H1 (cell line): ENCODE measurements at regions not wholly inside any gene's neighbourhood (a gene's known extent, or its start where the extent isn't known, plus 50 kb on each side); places are given as distances from the start of the nearest gene placed in this dataset.

ENCODE experiments used
- CTCF ChIA-PET: fragments of 300-600 bp; sonication (Branson Sonifier 250); formaldehyde crosslinking; loops from one replicate; lab custom pipeline; 2021; ENCODE audit not compliant: partially characterized antibody; lab: Charles Lee
- POLR2A ChIA-PET: fragments of 300-600 bp; sonication (Branson Sonifier 250); formaldehyde crosslinking; loops from one replicate; lab custom pipeline; 2021; ENCODE audit warnings: inconsistent platforms; ENCODE audit not compliant: partially characterized antibody; lab: Charles Lee
- DNase-seq, 2 experiments: peaks; one replicate each; pipeline versions ENCODE4 v3.0.0 to v3.0.0-alpha.2; 2010 to 2022; ENCODE audit warnings: low spot score in 2 of 2, low read depth in 1 of 2, mixed read lengths in 1 of 2
- FAIRE-seq: peaks from 2 replicates; lab custom pipeline; 2011; peaks lifted over from hg19 to GRCh38; lab: Jason Lieb, UNC
- H2AFZ ChIP-seq: 2 replicates; pipeline ENCODE4 v1.8.1; 2012; ENCODE audit warnings: low read length, inconsistent platforms
- H2AK5ac ChIP-seq: 2 replicates; pipeline ENCODE4 v1.6.1; 2013; ENCODE audit warnings: low read depth, low read length
- H2BK120ac ChIP-seq: replicated peaks from 2 replicates; pipeline ENCODE3; 2013; ENCODE audit warnings: low read depth, low read length, inconsistent platforms
- H2BK12ac ChIP-seq: 2 replicates; pipeline ENCODE4 v1.6.1; 2013; ENCODE audit warnings: low read depth, low read length
- H2BK15ac ChIP-seq: 2 replicates; pipeline ENCODE4 v1.6.1; 2013; ENCODE audit warnings: low read length
- H2BK20ac ChIP-seq: 2 replicates; pipeline ENCODE4 v1.6.1; 2013; ENCODE audit warnings: low read length
- H2BK5ac ChIP-seq: 2 replicates; pipeline ENCODE4 v1.6.1; 2013; ENCODE audit warnings: low read depth, low read length
- H3K14ac ChIP-seq: 2 replicates; pipeline ENCODE4 v1.6.1; 2013; ENCODE audit warnings: inconsistent platforms; ENCODE audit not compliant: insufficient read length
- H3K18ac ChIP-seq: 2 replicates; pipeline ENCODE4 v1.6.1; 2013; ENCODE audit warnings: low read length; ENCODE audit errors: extremely low read depth
- H3K23ac ChIP-seq: 2 replicates; pipeline ENCODE4 v1.6.1; 2013; ENCODE audit warnings: inconsistent platforms; ENCODE audit not compliant: insufficient read length
- H3K23me2 ChIP-seq: 2 replicates; pipeline ENCODE4 v1.6.1; 2013; ENCODE audit warnings: low read depth, low read length
- H3K27ac ChIP-seq: 2 replicates; pipeline ENCODE4 v1.6.1; 2011; ENCODE audit warnings: low read depth, low read length, inconsistent platforms
- H3K27me3 ChIP-seq, 4 experiments: replicated peaks in 1 of 4; 1 replicate in 1 of 4; 2 replicates in 3 of 4; pipeline versions ENCODE4 v1.6.1 to v1.8.1; 2011 to 2013; ENCODE audit warnings: low read length in 3 of 4, mild to moderate bottlenecking in 3 of 4, inconsistent platforms in 2 of 4, mixed read lengths in 2 of 4, moderate library complexity in 1 of 4; ENCODE audit not compliant: control insufficient read depth in 3 of 4, insufficient read depth in 3 of 4; ENCODE audit errors: extremely low read depth in 1 of 4
- H3K36me3 ChIP-seq, 4 experiments: 2 replicates each; pipeline versions ENCODE4 v1.6.1 to v1.8.1; 2011 to 2013; ENCODE audit warnings: mild to moderate bottlenecking in 4 of 4, low read length in 3 of 4, moderate library complexity in 2 of 4, control low read depth in 1 of 4, inconsistent platforms in 1 of 4; ENCODE audit not compliant: insufficient read depth in 4 of 4, control insufficient read depth in 2 of 4
- H3K4ac ChIP-seq: replicated peaks from 2 replicates; pipeline ENCODE3; 2013; ENCODE audit warnings: low read length, low read depth, mixed read lengths, inconsistent platforms; ENCODE audit not compliant: insufficient read length
- H3K4me1 ChIP-seq, 4 experiments: replicated peaks in 1 of 4; 1 replicate in 1 of 4; 2 replicates in 3 of 4; pipeline versions ENCODE4 v1.6.1 to v1.8.1; 2011 to 2013; ENCODE audit warnings: low read length in 3 of 4, inconsistent platforms in 2 of 4, mixed read lengths in 1 of 4; ENCODE audit not compliant: insufficient read depth in 4 of 4, control insufficient read depth in 3 of 4
- H3K4me2 ChIP-seq, 2 experiments: 2 replicates each; pipeline versions ENCODE4 v1.6.1 to v1.8.1; 2011 to 2013; ENCODE audit warnings: low read depth in 2 of 2, low read length in 2 of 2, control low read depth in 1 of 2, inconsistent platforms in 1 of 2, mild to moderate bottlenecking in 1 of 2; ENCODE audit not compliant: insufficient read depth in 1 of 2
- H3K4me3 ChIP-seq, 4 experiments: fragments of 200-600, 300-600 bp in 1 of 4; sonication (generic), shearing (Covaris generic), sonication (Bioruptor Twin) in 1 of 4; 2 replicates each; pipeline versions ENCODE4 v1.5.1 to v1.8.1; 2011 to 2016; ENCODE audit warnings: low read length in 4 of 4, low read depth in 3 of 4, control low read depth in 2 of 4, inconsistent platforms in 2 of 4, mild to moderate bottlenecking in 2 of 4, mixed read lengths in 1 of 4, moderate library complexity in 1 of 4; ENCODE audit not compliant: insufficient read depth in 2 of 4; ENCODE audit errors: extremely low read depth in 1 of 4
- H3K56ac ChIP-seq: replicated peaks from 2 replicates; pipeline ENCODE3; 2013; ENCODE audit warnings: low read depth, mild to moderate bottlenecking, mixed read lengths, low read length, inconsistent platforms; ENCODE audit not compliant: insufficient read length
- H3K79me1 ChIP-seq: 2 replicates; pipeline ENCODE4 v1.6.1; 2013; ENCODE audit warnings: low read depth, low read length, control low read depth
- H3K79me2 ChIP-seq, 2 experiments: 2 replicates each; pipeline versions ENCODE4 v1.6.1 to v1.8.1; 2012 to 2013; ENCODE audit warnings: low read length in 2 of 2, mild to moderate bottlenecking in 2 of 2, inconsistent platforms in 1 of 2; ENCODE audit not compliant: insufficient read depth in 2 of 2, control insufficient read depth in 1 of 2
- H3K9ac ChIP-seq, 4 experiments: replicated peaks in 1 of 4; 1 replicate in 1 of 4; 2 replicates in 3 of 4; pipeline versions ENCODE4 v1.6.1 to v1.8.1; 2011 to 2013; ENCODE audit warnings: low read depth in 3 of 4, low read length in 3 of 4, control low read depth in 2 of 4, mild to moderate bottlenecking in 2 of 4, moderate library complexity in 2 of 4, inconsistent platforms in 1 of 4; ENCODE audit errors: extremely low read depth in 1 of 4
- H3K9me3 ChIP-seq, 2 experiments: 2 replicates each; pipeline versions ENCODE4 v1.6.1 to v1.8.1; 2012 to 2013; ENCODE audit warnings: mild to moderate bottlenecking in 2 of 2, moderate library complexity in 2 of 2, control low read depth in 1 of 2, inconsistent platforms in 1 of 2, low read depth in 1 of 2, low read length in 1 of 2, mixed read lengths in 1 of 2; ENCODE audit not compliant: insufficient read depth in 2 of 2
- H4K20me1 ChIP-seq, 2 experiments: replicated peaks in 1 of 2; 2 replicates each; pipeline versions ENCODE3 to v1.8.1; 2011 to 2013; ENCODE audit warnings: inconsistent platforms in 2 of 2, low read length in 2 of 2, mild to moderate bottlenecking in 1 of 2; ENCODE audit not compliant: insufficient read depth in 2 of 2, control insufficient read depth in 1 of 2
- H4K5ac ChIP-seq: 2 replicates; pipeline ENCODE4 v1.6.1; 2013; ENCODE audit warnings: low read length, low read depth, mixed read lengths, inconsistent platforms; ENCODE audit not compliant: insufficient read length
- H4K8ac ChIP-seq: 2 replicates; pipeline ENCODE4 v1.8.0; 2013; ENCODE audit warnings: mild to moderate bottlenecking, moderate library complexity, low read length, inconsistent platforms; ENCODE audit not compliant: insufficient read depth; ENCODE audit errors: extremely low read depth
- H4K91ac ChIP-seq: replicated peaks from 2 replicates; pipeline ENCODE3; 2013; ENCODE audit warnings: low read length, mixed read lengths, inconsistent platforms; ENCODE audit not compliant: insufficient read length
- CHD1 ChIP-seq: IDR thresholded peaks from 2 replicates; pipeline ENCODE4 v1.6.1; 2012; ENCODE audit warnings: low read depth, low read length, improper control_type of control experiment
- CTBP2 ChIP-seq: IDR thresholded peaks from 2 replicates; pipeline ENCODE4 v1.7.0; 2011; ENCODE audit warnings: borderline replicate concordance, mild to moderate bottlenecking, moderate library complexity, mixed read lengths, low read length; ENCODE audit not compliant: insufficient read depth, insufficient read length
- EP300 ChIP-seq, 2 experiments: IDR thresholded peaks; 1 replicate in 1 of 2; 2 replicates in 1 of 2; pipeline ENCODE4 v1.6.1; 2011 to 2012; ENCODE audit warnings: low read depth in 2 of 2, low read length in 2 of 2, mild to moderate bottlenecking in 2 of 2, borderline replicate concordance in 1 of 2, inconsistent platforms in 1 of 2, moderate library complexity in 1 of 2
- HDAC6 ChIP-seq: IDR thresholded peaks from one replicate; pipeline ENCODE4 v1.7.1; 2012; ENCODE audit warnings: low read depth, mild to moderate bottlenecking, inconsistent platforms, low read length, moderate library complexity
- SIN3A ChIP-seq, 2 experiments: IDR thresholded peaks in 1 of 2; conservative IDR thresholded peaks in 1 of 2; 2 replicates each; pipeline ENCODE4 v1.6.1; 2011 to 2012; ENCODE audit warnings: low read length in 2 of 2, improper control_type of control experiment in 1 of 2, low read depth in 1 of 2, mild to moderate bottlenecking in 1 of 2
- SIRT6 ChIP-seq: IDR thresholded peaks from one replicate; pipeline ENCODE4 v1.7.1; 2012; ENCODE audit warnings: low read length, inconsistent platforms
- WGBS, 2 experiments: shearing (Covaris generic) in 1 of 2; methylation state at CpG; one replicate each; pipeline versions ENCODE4 v1.1.6 to v1.1.7; 2013 to 2015; ENCODE audit warnings: low lambda C conversion rate in 2 of 2, mixed read lengths in 2 of 2, inconsistent platforms in 1 of 2, low coverage in 1 of 2, missing lambda C conversion rate in 1 of 2; ENCODE audit not compliant: insufficient replicate concordance in 2 of 2, insufficient coverage in 1 of 2, insufficient read length in 1 of 2; ENCODE audit errors: extremely low coverage in 1 of 2, missing lambda C conversion rate in 1 of 2; 5-methylcytosine and 5-hydroxymethylcytosine counted together

- Histone ChIP-seq H3K23ac (no peak overlapping the region), H4K5ac (no peak overlapping the region), H4K8ac (no peak overlapping the region), H3K56ac (no peak overlapping the region), H3K79me1 (no peaks in the 10 kb centered on the region), H3K27me3 (no peaks in the 10 kb centered on the region; a peak in 1 of 7 replicates), H2BK5ac (no peak overlapping the region; the same call in 1 of the 2 replicates), H2AFZ (no peak overlapping the region), H3K4me3 (no peak overlapping the region), H3K9me3 (no peaks in the 10 kb centered on the region), H3K14ac (no peak overlapping the region), H3K9ac (no peak overlapping the region), H3K79me2 (no peaks in the 10 kb centered on the region), H3K27ac (no peak overlapping the region), H2BK15ac (no peak overlapping the region), H3K4me1 (peaks cover 0 to 9% (median 1%) of the 10 kb centered on the region in 4 experiments; a peak in 4 of 7 replicates), H4K91ac (no peak overlapping the region), H2AK5ac (no peak overlapping the region), H2BK120ac (no peak overlapping the region), H2BK12ac (no peak overlapping the region), H2BK20ac (no peak overlapping the region), H3K4ac (no peak overlapping the region), H4K20me1 (no peaks in the 10 kb centered on the region), H3K4me2 (no peak overlapping the region), H3K23me2 (no peaks in the 10 kb centered on the region), H3K36me3 (no peaks in the 10 kb centered on the region), H3K18ac (no peak overlapping the region)
- DNase-seq (no peak), FAIRE-seq (no peak)
- TF ChIP-seq EP300 (IDR thresholded peaks at IDR 0.05; ENCODE audit: borderline replicate concordance in 1 of 2, low read depth in 2 of 2, low read length in 2 of 2) (no peak), HDAC6 (no peak), CTBP2 (no peak), SIRT6 (no peak), CHD1 (no peak), SIN3A (conservative IDR thresholded peaks at IDR 0.05 in 1 of 2, IDR thresholded peaks at IDR 0.05 in 1 of 2; ENCODE audit: low read depth in 1 of 2, low read length in 2 of 2) (no peak)
- ChIA-PET CTCF (interaction anchor here (0.6 to 1.3 kb wide), 4 partner anchors 23 to 983 kb away, joined by 3 to 4 read pairs (median 4); no protein-coding TSS in a partner anchor), POLR2A (no interaction called here)
- 78% methylated on average over 5 of the region's 5 CpGs; no CpG with 5 or more reads in 1 of the 2 experiments for WGBS, 2 experiments
These were observed 1430.4 kb upstream of the ACVR2A start for GRCh38 chr2:146414456-146414855.
